Ectodermal cell (in vitro differentiated cells): ENCODE measurements at regions not wholly inside any gene's neighbourhood (a gene's known extent, or its start where the extent isn't known, plus 50 kb on each side); places are given as distances from the start of the nearest gene placed in this dataset.
"Not testable (repeated sequence)": the region's sequence is repeated elsewhere in the genome, so short reads cannot be mapped to it uniquely, and the experiment has no call there.

Experiments
- H3K27ac ChIP-seq: 2 replicates; pipeline ENCODE4 v1.7.0; 2013; ENCODE audit warnings: mild to moderate bottlenecking, low read depth, low read length; ENCODE audit not compliant: insufficient read depth, poor library complexity, severe bottlenecking
- H3K27me3 ChIP-seq: 2 replicates; pipeline ENCODE4 v1.7.0; 2013; ENCODE audit warnings: mild to moderate bottlenecking, low read length; ENCODE audit not compliant: insufficient read depth, control insufficient read depth, poor library complexity, severe bottlenecking
- H3K36me3 ChIP-seq: one replicate; pipeline ENCODE4 v1.7.0; 2013; ENCODE audit warnings: low read length; ENCODE audit not compliant: control insufficient read depth, insufficient read depth
- H3K4me1 ChIP-seq: one replicate; pipeline ENCODE4 v1.7.0; 2013; ENCODE audit warnings: low read length; ENCODE audit not compliant: control insufficient read depth, insufficient read depth
- H3K4me3 ChIP-seq: 2 replicates; pipeline ENCODE4 v1.7.0; 2013; ENCODE audit warnings: low read depth, low read length, control low read depth; ENCODE audit not compliant: insufficient read depth
- H3K9me3 ChIP-seq: 2 replicates; pipeline ENCODE4 v1.7.0; 2013; ENCODE audit warnings: mild to moderate bottlenecking, low read length, moderate library complexity; ENCODE audit not compliant: control insufficient read depth
- WGBS, 2 experiments: methylation state at CpG; one replicate each; pipeline ENCODE4 v1.1.7; 2013; ENCODE audit warnings: missing lambda C conversion rate in 2 of 2; 5-methylcytosine and 5-hydroxymethylcytosine counted together

DNA sequence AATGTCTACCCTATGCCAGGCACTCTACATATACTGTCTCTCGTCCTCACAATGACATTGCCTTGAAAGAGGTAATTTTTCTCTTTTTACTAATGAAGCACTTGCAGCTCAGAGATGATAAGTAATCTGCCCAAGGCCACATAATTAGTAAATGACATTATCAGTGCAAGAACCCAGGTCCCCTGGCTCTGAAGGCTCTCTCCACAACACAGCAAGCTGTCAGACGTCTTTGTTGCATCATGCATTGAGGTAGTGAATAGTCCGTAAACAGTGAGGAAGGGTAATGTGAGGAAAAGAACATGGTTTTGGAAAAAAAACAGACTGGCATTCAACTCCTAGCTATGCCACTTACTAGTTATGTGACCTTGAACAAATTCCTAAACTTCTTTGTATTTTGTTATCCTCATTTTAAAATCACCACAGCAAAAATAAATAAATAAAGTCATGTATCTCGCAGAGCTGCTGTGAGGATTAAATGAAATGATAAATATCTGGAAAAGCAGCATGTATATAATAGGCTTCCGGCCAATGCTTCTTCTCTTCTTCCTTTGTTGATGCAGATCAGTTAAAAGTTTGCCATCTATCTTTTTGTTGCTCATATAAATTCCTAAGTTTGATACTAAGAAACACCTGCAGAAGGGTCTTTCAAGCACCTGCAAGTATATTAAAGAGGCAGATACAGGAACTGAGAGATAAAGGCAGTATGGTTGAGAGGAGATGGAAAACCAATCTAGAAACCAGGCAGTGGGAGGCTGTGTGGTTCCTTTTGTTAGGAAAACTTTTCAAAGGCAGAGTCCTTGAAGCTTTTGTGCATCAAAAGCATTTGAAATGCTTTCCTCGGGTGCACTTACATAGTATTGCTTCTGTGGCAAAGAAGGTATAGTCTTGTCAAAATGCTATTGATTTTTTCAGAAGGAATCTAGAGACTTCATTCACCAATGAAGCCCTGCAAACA is 82.8 kb downstream of the BTG1 start:
- 69 to 73% methylated on average over 6 of the region's 6 CpGs for WGBS, 2 experiments
- Histone ChIP-seq H3K36me3 (no peaks in the 10 kb centered on the region), H3K27ac (no peak overlapping the region), H3K4me1 (peaks cover 9% of the 10 kb centered on the region), H3K4me3 (no peak overlapping the region), H3K9me3 (no peaks in the 10 kb centered on the region), H3K27me3 (no peaks in the 10 kb centered on the region)

- no peaks in the 10 kb centered on the region for H3K27me3 ChIP-seq
- no peaks in the 10 kb centered on the region for H3K9me3 ChIP-seq
- H3K4me3 ChIP-seq: no peak overlapping the region
- no peaks in the 10 kb centered on the region for H3K36me3 ChIP-seq
- peaks cover 9% of the 10 kb centered on the region for H3K4me1 ChIP-seq
- no peak overlapping the region for H3K27ac ChIP-seq
Observed at GRCh38 chr12:92061061-92061460, 84.6 kb downstream of the BTG1 start.

DNA sequence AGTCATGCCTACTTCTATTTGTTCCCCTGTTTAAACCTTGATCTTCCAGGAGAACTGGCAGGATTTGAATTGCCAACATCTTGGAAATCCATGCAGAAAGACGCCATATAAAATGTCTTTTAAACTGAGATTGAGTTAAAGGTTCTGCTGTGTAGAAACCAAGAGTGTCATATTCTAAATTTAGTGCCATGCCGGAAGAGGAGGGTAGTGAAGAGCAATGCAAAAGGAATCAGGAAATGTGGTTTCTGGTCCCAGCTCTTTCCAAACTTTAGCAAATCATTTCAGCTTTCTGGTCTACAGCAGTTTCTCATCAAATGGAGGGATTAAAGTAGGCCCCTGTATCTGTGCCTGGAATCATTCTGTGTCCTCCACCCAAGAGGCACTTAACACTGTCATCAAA is 85.7 kb downstream of the BTG1 start:
- H3K27ac ChIP-seq: no peak overlapping the region
- no peaks in the 10 kb centered on the region for H3K9me3 ChIP-seq
- H3K4me3 ChIP-seq: no peak overlapping the region
- H3K36me3 ChIP-seq: no peaks in the 10 kb centered on the region
- 97 to 98% methylated on average over 2 of the region's 2 CpGs for WGBS, 2 experiments
- peaks cover 9% of the 10 kb centered on the region for H3K4me1 ChIP-seq
- no peaks in the 10 kb centered on the region for H3K27me3 ChIP-seq

DNA sequence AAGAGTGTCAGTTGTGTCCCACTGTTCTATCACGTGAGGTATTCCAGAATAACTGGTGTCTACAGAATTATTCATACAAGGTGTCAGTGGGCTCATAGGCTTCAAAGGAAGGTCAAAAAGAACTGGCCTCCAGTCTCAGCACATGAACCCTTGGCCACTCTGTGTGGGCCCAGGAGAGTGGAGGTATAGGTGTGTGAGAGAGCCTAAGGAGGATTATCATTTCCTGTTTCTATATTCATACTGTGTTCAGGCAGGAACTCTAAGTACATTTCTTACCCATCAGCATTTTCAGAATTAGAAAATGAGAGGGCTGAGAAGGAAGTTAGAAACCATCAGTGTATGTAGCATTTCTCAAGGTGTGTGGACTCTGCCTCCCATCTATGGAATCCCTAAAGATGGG is 87.0 kb downstream of the BTG1 start:
- Histone ChIP-seq H3K36me3 (no peaks in the 10 kb centered on the region), H3K27me3 (no peaks in the 10 kb centered on the region), H3K4me1 (peaks cover 9% of the 10 kb centered on the region), H3K27ac (no peak overlapping the region), H3K4me3 (no peak overlapping the region), H3K9me3 (no peaks in the 10 kb centered on the region)
- 74 to 87% methylated on average over 1 of the region's 1 CpG for WGBS, 2 experiments

DNA sequence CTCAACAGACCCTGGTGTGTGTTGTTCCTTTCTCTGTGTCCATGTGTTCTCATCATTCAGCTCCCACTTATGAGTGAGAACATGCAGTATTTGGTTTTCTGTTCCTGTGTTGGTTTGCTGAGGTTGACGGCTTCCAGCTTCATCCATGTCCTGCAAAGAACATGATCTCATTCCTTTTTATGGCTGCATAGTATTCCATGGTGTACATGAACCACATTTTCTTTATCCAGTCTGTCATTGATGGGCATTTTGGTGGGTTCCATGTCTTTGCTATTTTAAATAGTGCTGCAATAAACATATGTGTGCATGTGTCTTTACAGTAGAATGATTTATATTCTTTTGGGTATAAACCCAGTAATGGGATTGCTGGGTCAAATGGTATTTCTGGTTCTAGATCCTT is 88.9 kb downstream of the BTG1 start:
- not testable (repeated sequence) for H3K4me1 ChIP-seq, H3K27ac ChIP-seq, H3K4me3 ChIP-seq, H3K27me3 ChIP-seq, H3K36me3 ChIP-seq, H3K9me3 ChIP-seq
- WGBS, 2 experiments: 89 to 100% methylated on average over 1 of the region's 1 CpG

DNA sequence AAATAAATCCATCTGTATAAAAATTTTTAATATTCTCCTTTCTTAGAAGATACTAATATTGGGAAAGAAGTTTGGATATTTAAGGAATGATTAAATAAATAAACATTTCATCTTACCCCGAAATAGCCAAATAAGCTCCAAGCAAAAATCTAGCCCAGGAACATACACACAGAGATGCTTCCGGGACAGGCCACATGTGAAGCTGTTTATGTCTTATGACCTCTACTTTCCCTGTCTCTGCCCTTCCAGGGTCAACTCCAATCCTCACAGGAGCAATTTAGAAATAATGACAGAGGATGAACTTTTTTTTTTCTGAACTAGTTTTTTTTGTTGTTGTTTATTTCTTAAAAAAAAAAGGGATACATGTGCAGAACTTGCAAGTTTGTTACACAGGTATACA is 89.4 kb downstream of the BTG1 start:
- H3K4me1 ChIP-seq: no peaks in the 10 kb centered on the region
- H3K27ac ChIP-seq: no peak overlapping the region
- H3K36me3 ChIP-seq: no peaks in the 10 kb centered on the region
- H3K9me3 ChIP-seq: no peaks in the 10 kb centered on the region
- H3K4me3 ChIP-seq: no peak overlapping the region
- H3K27me3 ChIP-seq: no peaks in the 10 kb centered on the region
- WGBS, 2 experiments: 91 to 94% methylated on average over 2 of the region's 2 CpGs

- 87 to 90% methylated on average over 3 to 4 of the region's 4 CpGs for WGBS, 2 experiments
- no peak overlapping the region for H3K27ac ChIP-seq
- H3K4me1 ChIP-seq: no peaks in the 10 kb centered on the region
- H3K36me3 ChIP-seq: no peaks in the 10 kb centered on the region
- no peaks in the 10 kb centered on the region for H3K27me3 ChIP-seq
- no peaks in the 10 kb centered on the region for H3K9me3 ChIP-seq
- no peak overlapping the region for H3K4me3 ChIP-seq
Observed at GRCh38 chr12:92055877-92056276, 89.8 kb downstream of the BTG1 start.

DNA sequence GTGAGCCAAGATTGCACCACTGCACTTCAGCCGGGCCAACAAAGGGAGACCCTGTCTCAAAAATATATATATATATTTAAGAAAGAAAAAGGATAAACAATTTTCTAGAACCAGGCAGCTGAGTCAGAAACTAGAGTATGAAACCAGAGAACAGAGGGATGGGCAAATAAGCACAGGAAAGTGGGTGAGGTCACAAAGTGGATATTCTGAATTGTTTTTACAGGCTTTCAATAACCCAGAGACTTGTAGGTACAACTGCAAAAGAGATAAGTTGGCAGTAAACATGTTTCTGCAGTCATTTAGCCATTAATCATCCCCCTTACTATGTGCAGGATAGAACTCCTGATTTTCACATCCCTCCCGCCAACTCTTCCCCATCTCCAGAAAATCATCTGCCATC is 94.2 kb downstream of the BTG1 start:
- 93 to 97% methylated on average over 1 of the region's 2 CpGs for WGBS, 2 experiments
- H3K4me3 ChIP-seq: no peak overlapping the region
- no peaks in the 10 kb centered on the region for H3K27me3 ChIP-seq
- H3K4me1 ChIP-seq: no peaks in the 10 kb centered on the region
- H3K36me3 ChIP-seq: no peaks in the 10 kb centered on the region
- H3K9me3 ChIP-seq: no peaks in the 10 kb centered on the region
- no peak overlapping the region for H3K27ac ChIP-seq

DNA sequence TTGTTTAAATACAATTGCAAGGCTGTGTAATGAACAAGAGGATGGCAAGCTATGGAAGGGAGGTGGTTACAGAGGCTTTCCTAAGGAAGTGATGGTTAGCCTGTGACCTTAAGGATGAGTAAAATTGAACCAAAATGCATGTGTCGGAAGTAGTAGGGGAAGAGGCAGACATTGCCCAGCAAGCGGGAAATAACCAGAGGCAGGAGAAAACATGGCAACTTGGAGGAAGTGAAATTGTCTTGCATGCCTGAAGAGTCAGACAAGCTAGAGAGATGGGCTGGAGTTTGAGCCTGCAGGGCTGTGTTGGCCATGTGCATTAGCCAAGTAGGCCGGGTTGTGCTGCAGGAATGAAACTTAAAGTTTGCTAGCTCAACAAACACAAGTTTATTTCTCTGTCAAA is 96.2 kb downstream of the BTG1 start:
- H3K27me3 ChIP-seq: no peaks in the 10 kb centered on the region
- WGBS, 2 experiments: 96% methylated on average over 3 of the region's 3 CpGs
- H3K9me3 ChIP-seq: no peaks in the 10 kb centered on the region
- no peaks in the 10 kb centered on the region for H3K4me1 ChIP-seq
- H3K36me3 ChIP-seq: no peaks in the 10 kb centered on the region
- no peak overlapping the region for H3K4me3 ChIP-seq
- H3K27ac ChIP-seq: no peak overlapping the region

- WGBS, 2 experiments: 95 to 100% methylated on average over 2 of the region's 2 CpGs
- H3K4me3 ChIP-seq: no peak overlapping the region
Observed at GRCh38 chr12:92047393-92047826, 98.2 kb downstream of the BTG1 start.

More at GRCh38 chr12:92047393-92047826, 98.2 kb downstream of the BTG1 start:
- Histone ChIP-seq H3K9me3 (no peaks in the 10 kb centered on the region), H3K36me3 (no peaks in the 10 kb centered on the region), H3K4me1 (no peaks in the 10 kb centered on the region), H3K27me3 (no peaks in the 10 kb centered on the region), H3K27ac (no peak overlapping the region)
